Activated CD4-positive, alpha-beta T cell treated with anti-CD3 and anti-CD28 coated beads, Interleukin-2, amount 50 U/mL, for 4 hours (primary cell): ENCODE measurements at regions not wholly inside any gene's neighbourhood (a gene's known extent, or its start where the extent isn't known, plus 50 kb on each side); places are given as distances from the start of the nearest gene placed in this dataset.
"Not testable (repeated sequence)": the region's sequence is repeated elsewhere in the genome, so short reads cannot be mapped to it uniquely, and the experiment has no call there.

ENCODE experiments used
- DNase-seq, 2 experiments: peaks; one replicate each; pipeline ENCODE4 v3.0.0-alpha.2; 2020

GRCh38 chr1:168416220-168416619, 127.6 kb downstream of the XCL2 start:
- DNase-seq = no peak

GRCh38 chr1:168414914-168415313, 128.9 kb downstream of the XCL2 start:
- no peak for DNase-seq

DNA sequence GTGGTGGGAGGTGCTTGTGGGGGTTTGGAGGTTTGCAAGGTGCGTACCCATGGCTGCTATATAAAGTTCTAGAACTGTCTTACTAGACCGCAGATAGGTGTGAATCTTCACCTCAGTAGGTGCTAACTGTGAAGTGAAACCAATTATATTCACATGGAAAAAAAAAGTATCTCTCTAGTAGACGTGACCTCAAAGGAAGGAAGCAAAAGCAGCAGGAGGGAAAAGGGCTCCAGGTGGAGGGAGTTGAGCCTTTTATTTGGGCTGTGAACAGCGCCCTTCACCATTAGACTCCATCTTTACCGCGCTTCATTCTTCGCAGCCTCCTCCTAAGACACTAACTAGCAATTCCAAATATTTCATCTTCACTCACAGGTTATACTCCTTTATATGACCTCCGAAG, 129.8 kb downstream of the TBX19 start:
- DNase-seq = no peak

DNA sequence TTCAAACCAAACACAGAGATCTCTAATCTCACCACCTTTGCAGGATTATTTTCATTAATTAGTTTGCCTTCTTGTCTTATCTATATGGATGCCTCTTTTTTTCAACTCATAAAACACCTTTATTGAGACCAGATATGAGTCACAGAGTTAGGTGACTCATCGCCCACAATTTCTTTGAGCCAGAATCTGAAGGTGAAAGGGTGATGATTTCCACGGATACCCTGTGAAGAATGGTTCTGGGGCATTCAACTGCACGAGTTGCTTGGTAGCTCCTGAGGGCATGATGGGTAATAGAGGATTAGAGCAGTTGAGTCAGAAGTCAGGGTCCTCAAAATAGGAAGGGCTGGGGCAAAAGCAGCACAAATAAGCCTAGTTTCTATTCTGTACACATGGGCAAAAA, 128.2 kb downstream of the TBX19 start:
- DNase-seq = peak; percentile 53 to 58

- DNase-seq = no peak
Measured at GRCh38 chr1:168408539-168408865, 127.8 kb downstream of the TBX19 start.

- DNase-seq = no peak
Measured at GRCh38 chr1:168407832-168408538, 127.3 kb downstream of the TBX19 start.

- no peak for DNase-seq
Measured at GRCh38 chr1:168405906-168406549, 125.4 kb downstream of the TBX19 start.

DNA sequence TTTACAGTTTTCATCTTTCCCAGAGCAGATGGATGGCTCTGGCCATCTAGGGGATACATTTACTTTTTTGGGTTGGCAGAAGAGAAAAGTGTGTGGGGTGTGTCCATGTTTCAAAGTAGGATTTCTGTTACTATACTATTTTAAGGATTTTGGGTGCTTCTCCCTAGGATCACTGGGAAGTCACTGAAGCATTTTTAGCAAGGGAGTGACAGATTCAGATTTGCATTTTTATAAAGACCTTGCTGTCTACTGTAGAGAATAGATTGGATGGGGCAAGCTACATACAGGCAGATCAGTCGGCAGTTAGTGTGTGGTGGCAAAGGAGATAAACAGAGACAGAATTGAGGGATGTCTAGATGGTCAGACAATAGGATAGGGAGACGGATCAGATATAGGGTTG, 122.5 kb downstream of the TBX19 start:
- DNase-seq = no peak

GRCh38 chr1:168402466-168402865, 121.8 kb downstream of the TBX19 start:
- DNase-seq = not testable (repeated sequence)

DNA sequence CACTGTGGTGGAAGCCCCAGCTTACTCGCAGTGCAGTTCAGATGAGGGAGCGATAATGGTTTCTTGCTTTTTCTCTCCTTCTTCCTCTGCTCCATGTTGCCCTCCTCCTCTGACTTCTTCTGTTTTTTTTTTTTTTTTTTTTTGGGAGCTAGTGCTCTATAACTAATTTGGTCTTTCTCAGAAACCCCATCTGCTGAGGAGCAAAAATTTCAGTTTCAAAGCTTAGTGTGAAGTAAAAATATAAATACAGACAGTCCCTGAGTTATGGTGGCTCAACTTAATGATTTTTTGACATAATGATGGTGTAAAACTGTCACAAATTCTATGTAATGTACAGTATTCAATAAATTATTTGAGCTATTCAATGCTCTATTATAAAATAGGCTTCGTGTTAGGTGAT, 120.7 kb downstream of the TBX19 start:
- DNase-seq = no peak

DNA sequence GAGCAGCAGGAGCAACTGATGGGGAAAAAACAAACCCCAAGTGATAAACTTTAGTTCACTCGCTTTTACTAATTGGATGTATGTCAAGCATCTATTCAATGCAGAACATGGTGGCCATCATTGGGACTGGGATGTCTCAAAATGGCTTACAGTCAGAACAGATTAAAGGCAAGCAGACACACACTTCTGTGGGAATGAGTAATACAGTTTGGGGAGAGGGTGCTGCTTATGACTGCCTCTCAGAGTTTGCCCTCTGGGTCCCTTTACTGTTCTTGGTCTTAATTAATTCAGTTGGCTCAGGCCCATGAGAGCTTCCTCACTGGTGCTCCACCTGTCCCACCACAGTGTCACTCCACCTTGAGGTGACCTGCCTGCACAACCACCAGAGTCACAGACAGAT, 119.5 kb downstream of the TBX19 start:
- DNase-seq = no peak

DNA sequence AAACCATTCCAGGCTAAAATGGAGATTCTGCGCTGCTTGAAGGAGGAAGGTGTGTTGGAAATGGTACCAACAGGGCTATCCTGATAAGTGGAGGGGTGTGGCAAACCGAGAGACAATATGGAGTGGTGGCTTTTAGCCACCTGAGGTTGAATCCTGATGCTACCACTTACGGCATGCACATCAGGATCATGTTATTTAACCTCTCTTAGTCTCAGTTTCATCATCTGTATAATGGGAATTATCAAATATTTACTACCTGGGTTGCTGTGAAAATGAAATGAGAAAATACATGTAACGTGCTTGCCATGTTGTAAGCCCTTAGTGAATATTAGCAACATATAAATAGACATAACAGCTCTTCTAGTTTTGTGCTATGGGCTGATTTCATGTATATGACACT, 117.1 kb downstream of the TBX19 start:
- DNase-seq = no peak

GRCh38 chr1:168396940-168397684, 116.4 kb downstream of the TBX19 start:
- DNase-seq = no peak

- no peak for DNase-seq
Measured at GRCh38 chr1:168396508-168396907, 115.8 kb downstream of the TBX19 start.

GRCh38 chr1:168394858-168395257, 114.2 kb downstream of the TBX19 start:
- no peak for DNase-seq

GRCh38 chr1:168392958-168393549, 112.4 kb downstream of the TBX19 start:
- no peak for DNase-seq

DNA sequence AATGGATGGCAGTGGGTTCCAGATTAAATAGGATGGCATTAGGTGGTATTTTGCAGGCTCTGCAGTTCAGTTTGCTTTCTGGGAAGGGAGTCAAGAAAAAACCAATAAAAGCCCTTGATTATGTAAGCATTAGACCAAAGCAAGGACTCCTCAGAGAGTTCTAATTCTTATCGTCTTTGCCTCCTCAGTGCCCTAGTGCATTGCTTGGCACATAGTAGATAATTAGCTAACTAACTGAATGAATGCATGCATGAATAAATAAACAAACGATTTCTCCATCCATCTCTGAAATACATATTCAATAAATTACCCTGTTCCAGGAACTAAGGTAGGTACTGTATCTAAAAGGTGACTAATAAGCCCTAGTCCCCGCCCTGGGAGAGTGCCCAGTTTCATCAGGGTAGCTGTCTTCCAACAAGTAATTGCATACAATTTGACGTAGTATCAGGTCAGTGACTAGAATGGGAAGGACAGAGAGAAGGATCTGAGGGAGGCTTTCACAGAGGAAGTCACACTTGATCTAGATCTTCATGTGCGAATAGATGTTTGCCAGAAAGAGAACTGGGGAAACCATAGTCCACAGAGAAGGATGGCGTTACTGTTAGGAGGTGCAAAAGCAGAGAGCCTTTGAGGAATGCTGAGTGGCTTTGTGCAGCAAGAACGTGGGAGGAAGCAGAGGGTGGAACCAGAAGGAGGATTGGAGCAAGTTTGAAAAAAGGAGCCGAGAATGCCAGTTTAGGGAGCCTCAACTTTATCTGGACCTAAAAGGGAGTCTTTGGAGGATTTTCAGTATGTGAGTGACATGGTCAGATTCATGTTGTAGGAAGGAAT, 111.4 kb downstream of the TBX19 start:
- no peak for DNase-seq

DNA sequence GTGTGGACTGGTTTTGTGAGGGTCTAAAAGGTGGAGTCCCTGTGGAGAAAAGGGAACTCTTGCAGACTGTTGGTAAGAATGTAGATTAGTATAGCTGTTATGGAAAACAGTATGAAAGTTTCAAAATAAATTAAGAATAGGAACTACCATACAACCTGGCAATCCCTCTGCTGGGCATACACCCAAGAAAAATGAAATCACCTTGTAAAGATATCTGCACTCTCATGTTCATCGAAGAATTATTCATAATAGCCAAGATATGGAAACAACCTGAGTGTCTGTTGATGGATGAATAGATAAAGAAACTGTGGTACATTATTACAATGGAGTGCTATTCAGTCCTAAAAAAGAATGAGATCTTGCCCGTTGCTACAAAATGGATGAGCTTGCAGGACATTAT, 109.6 kb downstream of the TBX19 start:
- no peak for DNase-seq

GRCh38 chr1:168387781-168388760, 107.4 kb downstream of the TBX19 start:
- no peak for DNase-seq

DNA sequence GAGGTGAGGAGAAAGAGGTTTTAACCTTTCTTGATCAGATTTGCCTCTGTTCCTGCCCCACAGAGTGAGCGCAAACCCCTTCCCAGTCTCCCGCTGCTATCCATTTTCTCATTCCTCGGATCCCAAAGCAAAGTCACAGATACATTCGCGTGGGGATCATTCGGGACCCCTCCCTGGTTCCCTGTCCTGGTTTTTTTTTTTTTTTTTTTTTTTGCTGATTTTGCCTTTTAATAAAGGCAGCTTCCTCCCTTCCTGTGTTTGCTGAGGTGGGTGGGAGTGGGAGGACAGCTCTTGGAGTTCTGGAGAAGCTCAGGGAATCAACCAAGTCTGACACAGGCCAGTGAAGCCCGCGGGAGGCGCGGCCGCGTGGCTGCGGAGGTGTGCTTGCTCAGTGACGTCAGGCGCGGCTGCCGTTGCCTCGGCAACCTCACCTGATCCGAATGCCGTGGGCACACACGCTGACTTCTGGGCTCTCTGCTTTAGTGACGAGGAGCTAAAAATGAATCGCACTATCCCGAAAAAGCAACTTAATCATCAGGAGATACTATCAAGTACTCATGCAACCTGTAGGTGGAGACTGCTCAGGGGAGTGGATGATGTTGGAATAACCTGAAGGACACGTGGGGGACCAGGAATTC, 106.4 kb downstream of the TBX19 start:
- peak; percentile 71 to 78 for DNase-seq

DNA sequence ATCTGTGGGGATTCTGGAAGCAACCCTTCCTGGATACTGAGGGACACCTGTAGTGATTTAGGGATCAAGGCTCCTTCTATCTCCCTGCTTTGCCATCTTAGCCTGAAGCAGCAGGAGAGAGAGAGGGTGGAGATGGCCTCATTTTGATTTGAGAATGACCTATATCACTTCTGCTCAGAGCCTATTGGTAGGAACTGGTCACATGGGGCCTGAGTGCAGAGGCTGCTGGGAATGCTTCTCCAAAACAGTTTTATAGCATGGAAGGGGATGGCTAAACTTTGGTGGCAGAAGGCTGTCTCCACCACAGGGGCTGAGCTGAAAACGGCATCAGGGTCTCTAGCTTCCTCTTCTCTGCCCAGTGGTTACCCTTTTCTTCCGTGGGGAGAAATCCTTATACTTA, 105.8 kb downstream of the TBX19 start:
- DNase-seq = no peak
